UCSD-AML1 (cell line): ENCODE measurements at regions not wholly inside any gene's neighbourhood (a gene's known extent, or its start where the extent isn't known, plus 50 kb on each side); places are given as distances from the start of the nearest gene placed in this dataset.
"Not testable (repeated sequence)": the region's sequence is repeated elsewhere in the genome, so short reads cannot be mapped to it uniquely, and the experiment has no call there.

Source experiments
- DNase-seq: peaks from one replicate; lab custom pipeline; 2025; ENCODE audit not compliant: unreplicated experiment; lab: John Stamatoyannopoulos, UW

DNA sequence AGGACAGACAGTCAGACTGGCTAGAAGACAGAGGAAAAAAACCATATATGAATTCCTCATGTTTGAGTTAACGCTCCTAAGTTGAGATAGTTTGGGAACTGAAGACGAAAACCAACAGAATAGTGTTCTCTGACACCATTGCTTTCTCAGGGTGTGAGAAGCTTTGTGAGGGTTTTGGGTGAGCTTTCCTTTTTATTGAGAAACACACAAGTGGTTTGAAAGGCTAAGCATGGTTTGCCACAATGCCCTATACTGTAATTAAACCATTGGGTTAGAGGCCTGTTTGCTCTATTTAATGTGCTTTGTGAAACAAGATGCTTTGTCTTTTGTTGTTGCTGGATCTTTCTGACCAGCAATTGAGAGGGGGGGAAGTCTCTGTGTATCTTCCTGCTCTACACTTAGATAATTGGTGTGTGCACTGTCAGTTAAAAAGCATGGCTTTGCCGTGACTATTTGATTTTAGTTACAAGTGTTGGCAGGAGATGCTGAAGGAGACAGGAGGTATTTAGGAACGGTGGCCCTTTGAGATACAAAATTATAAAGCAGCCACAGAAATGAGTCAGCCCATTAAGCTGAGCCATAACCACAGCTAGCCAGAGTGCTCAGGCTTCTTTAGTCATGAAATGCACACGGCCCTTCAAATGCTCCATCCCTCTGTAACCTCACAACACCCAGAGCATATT is 273.0 kb upstream of the PREP start:
- DNase-seq: no peak

DNA sequence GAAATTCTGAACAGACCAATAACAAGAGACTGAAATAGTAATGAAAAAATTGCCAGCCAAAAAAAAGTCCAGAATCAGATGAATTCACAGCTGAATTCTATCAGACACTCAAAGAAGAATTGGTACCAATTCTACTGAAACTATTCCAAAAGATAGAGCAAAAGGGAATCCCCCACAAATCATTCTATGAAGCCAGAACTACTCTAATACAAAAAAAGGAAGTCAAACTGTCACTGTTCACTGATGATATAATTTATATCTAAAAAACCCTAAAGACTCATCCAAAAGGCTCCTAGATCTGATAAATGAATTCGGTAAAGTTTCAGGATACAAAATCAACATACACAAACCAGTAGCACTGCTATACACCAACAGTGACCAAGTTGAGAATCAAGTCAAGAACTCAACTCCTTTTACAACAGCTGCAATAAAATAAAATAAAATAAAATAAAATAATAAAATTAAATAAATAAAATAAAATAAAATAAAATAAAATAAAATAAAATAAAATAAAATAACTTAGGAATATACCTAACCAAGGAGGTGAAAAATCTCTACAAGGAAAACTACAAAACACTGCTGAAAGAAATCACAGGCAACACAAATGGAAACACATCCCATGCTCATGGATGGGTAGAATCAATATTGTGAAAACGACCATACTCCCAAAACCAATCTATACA is 270.1 kb upstream of the PREP start:
- not testable (repeated sequence) for DNase-seq

DNA sequence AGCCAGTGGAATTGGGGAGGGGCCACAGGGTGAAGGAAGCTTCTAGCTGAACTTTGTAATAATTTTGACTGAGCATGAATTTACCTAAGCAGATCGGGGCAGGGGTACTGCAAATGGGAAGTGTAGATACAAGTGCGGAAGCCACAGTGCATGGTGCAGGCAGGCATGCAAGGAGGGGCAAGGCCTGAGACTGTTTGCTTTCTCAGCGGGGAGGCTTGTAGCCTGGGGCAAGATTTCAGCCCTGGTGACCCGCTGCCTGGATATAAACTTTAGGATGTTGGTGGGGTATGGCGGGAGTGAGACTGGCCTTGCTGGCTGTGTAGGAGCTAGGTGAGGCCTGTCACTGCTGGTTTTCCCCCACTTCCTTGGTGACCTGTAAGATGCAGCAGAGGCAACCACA is 266.4 kb upstream of the PREP start:
- no peak for DNase-seq

DNA sequence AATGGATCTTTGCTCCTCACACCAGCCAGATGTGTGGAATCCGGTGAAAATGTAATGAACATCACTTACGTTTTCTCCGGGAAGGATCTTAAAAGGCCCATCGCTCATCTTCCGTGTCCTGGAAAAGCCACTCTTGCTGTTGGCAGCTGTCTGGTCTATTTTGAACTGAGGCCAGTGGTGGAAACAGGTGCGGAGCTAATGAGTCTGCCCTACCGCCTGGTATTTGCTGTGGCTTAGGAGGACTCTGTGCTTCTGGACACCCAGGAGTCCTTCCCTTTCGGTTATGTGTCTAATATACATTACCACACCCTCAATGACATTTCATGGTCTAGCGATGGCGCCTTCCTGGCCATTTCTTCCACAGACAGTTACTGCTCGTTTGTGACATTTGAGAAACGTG is 264.2 kb upstream of the PREP start:
- no peak for DNase-seq

DNA sequence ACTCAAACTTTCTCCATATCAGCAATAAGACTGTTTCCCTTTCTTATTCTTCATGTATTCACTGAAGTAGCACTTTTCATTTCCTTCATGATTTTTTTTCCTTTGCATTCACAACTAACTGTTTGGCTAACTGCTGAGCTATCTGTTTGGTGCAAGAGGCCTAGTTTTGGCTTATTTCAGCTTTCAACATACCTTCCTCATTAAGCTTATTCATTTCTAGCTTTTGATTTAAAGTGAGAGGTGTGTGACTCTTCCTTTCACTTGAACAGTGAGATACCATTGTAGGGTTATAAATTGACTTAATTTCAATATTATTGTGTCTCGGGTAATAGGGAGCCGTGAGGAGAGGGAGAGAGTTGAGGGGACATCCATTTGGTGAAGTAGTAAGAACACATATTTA is 262.0 kb upstream of the PREP start:
- DNase-seq: no peak

DNA sequence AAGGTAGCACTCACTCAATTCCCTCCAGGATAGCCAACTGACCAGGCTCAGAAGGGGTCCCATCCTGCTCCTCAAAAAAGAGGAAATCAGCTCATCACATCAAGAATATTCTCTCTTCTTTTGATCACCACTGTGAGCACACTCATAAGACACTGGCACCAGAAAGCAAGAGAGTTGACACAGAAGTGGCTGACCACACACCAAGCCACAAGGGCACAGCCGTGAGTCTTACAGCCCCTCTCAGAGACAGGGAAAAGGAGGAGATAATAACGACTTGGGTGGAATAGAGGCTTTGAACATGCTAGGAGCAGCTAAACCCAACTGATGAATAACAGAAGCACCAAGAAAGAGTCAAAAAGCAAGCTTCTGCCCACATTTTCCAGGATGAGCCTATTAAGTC is 249.1 kb upstream of the PREP start:
- DNase-seq: no peak

DNA sequence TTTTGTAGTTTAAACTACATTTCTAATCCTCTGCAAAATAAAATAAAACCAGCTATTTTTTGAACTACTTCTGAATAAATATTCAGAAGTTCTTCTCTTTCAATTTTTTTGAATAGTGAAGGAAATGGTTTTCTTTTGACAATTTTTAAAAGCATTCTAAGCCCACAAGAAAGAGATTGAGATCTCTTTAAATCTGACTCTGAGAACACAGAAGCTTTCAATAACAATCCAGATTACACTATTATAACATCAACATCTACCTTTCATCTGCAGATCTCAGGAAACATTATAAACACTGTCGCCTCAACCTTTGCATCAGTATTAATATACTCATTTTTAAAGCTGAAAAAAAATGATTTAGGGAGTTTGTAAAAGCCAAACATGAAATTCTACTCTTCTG is 247.5 kb upstream of the PREP start:
- DNase-seq: no peak

DNA sequence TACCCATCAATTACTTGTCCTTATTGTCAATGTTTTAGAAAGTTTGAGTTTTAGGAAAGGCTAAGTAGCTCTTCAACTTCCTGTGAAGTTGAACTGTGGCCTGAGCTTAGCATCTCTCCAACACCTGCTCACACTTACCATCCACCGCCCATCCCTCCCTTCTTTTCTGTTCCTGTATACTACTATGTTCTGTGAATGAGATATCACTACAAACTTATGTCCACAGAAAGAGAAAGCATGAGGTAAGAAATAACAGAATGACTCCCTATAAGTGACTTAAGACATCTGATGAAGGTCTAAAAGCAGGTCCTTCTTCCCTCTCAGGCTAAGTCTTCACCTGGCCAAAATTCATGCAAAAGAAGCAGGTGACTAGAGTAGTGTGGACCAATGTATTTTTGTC is 246.3 kb upstream of the PREP start:
- DNase-seq: no peak

DNA sequence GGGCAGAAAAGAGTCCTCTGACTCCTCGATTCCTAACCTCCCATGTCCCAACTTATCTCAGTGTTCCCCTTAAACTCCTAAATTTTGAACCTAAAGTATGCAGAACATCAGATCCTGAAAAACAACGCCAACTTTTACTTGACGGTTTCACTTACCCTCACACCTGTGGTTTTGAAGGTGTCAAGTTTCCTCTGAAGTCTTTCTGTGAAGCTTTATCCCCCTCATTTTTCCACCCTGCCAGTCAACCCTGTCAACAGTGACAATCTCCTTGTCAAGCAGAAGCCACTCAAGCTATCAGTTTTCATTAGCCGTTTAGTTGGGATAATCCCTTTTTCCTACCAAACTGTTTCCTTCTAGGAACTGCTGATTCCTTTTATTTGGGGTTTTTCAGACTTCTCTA is 245.4 kb upstream of the PREP start:
- DNase-seq: no peak

DNA sequence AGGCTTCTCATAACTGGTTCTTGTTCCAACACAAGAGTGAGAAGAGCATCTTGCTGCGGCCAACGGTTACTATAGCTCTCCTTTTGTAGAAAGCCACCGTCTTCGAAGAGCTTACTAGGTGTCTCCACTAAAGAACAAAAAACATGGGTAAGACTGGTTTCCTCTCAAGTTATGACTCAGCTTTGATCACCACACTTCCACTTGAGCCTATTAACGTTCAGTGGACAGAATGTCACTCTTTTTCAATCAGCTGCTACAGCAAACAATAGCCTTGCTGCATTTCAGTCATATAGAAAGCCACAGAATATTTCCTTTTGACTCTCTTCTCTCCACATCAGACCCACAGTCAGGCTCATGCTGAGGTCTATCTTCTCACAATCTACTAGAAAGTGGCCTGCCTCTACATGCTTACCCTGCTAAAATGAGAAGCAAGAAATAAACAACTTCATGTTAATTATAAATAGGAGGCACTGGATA is 243.5 kb upstream of the PREP start:
- no peak for DNase-seq

DNA sequence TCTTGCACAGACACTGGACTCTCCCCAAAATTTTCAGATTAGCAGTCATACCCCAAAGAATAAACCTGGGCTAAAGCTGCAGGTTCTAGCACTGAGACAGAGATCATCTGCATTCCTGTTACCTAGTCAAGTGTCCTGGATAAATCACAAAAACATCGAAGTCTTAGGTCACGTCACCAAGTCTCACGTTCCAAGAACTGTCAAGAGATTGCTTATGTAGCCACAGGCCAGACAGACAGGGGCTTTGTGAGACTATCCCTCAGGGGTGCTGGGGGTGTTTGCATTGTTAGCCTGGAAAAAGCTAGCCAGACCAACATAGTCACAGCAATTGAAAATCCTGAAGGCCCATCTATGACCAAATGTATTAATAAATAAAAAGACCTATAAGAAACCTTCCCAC is 243.1 kb upstream of the PREP start:
- no peak for DNase-seq

DNA sequence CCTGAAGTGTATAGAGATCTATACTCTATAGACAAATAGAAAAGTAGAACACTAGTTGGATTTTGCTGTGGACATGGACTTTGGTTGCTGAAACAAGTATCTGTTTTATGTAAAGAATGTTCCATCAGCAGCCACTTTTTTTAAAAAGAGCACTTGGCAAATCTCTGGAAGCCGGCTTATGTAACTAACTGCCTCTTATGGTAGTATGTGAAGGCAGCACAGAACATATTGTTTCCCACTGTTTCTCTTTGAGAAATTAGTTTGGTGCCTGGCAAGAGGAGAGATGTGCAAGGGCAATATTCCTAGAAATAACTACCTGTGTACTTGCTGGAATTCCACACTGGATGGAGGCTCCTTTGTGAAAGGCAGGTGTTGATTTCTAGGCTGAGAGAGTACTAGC is 242.3 kb upstream of the PREP start:
- no peak for DNase-seq

DNA sequence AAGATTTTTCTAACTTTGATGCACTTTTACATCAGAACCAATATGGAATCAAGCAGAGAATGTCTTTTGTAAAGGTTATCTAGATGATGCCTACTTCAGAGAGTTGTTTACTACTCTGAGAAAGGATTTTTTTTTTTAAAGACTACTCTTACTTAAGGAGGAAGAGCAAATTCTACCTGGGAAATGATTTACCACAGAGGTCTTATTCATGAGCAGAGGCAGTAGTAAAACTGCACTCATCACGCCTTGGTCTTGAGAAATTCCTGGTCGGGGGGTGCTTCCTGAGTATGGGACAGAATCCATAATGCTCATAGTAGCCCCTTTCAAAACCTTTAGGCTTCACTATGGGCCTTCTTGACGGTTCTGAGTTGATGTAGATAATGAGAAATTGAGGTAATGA is 241.8 kb upstream of the PREP start:
- DNase-seq: no peak

DNA sequence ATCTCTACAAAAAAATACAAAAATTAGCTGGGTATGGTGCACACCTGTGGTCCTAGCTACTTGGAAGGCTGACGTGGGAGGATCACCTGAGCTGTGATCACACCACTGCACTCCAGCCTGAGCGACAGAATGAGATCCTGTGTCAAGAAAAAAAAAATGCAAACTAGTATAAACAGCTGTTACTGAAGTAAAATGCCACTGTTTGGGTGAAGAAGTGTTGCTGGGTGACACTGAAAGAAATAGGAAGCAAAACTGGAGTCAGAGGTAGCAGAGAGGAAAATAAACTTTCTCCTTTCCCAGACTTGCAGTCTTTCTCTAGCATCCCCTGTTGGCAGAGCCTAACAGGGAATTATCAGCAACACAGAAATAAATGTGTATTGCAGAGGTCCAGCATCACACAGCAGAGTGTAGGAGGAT is 241.2 kb upstream of the PREP start:
- DNase-seq: no peak

DNA sequence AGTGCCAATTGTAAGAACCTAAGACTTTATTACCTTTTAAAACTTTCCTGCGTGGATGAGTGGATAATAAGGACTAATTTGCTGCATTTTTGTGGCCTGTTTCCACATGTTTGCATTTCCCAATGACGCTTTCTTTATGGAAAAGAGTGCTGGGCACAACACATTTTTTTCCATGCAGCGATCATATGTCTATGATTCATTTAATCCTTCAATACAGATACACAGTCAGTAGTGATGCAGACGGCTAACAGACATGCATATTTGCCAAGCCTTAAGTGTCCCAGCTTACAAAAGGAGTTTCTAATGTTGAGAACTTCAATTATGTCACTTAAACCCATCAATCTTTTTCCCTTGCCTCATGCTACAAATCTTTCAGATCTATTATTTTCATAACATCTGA is 239.8 kb upstream of the PREP start:
- DNase-seq: no peak

DNA sequence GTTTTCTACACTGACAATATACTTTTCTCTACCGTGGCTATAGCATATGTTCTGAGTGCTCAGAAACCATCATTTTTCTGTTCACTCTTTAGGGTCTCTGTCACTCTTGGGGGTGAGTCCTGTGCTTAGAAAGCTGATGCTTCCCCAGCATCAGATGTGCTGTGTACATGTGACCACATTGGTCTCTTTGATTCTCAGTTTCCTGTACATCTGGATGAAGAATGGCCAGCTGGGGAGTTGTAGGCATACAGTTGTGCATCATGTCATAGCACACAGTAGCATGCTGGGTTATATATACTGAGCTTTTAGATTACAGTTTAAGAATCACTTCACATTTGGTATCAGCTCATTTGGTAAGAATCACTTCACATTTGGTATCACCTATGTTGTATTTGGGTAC is 238.6 kb upstream of the PREP start:
- DNase-seq: no peak

DNA sequence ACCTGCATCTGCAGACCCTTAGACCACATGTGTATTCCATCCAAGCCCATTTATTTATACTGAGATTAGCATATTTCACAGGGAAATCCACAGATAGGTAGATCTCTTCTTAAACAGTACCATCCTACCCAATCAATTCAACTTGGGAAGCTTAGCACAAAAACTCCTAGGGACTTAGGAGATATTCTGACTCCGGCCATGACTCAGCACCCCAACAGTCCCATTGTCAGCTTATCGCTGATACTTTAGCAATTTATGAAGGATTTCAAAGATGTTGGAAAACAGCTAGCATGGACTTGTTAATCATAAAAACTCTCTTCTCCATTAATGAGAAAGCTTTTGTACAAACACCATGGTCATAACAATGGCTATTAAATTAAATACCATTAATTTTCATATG is 236.2 kb upstream of the PREP start:
- no peak for DNase-seq

DNA sequence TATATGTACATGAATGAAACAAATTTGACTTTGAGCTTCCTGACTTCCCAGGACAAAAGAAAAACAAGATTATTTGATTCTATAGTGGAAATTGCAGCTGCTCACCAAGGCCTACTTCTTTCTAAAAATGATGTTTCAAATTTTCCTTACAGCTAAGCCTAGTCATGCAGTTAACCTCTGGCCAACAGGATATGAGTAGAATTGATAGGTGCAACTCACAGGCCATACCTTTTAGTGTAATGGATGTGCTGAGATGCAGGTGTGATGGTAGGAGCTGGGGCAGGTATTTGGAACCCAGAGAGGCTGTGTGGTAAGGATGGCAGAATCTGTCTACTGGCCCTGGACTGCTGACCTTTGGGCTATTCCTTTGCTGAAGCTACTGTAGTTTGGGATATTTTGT is 230.9 kb upstream of the PREP start:
- no peak for DNase-seq

DNA sequence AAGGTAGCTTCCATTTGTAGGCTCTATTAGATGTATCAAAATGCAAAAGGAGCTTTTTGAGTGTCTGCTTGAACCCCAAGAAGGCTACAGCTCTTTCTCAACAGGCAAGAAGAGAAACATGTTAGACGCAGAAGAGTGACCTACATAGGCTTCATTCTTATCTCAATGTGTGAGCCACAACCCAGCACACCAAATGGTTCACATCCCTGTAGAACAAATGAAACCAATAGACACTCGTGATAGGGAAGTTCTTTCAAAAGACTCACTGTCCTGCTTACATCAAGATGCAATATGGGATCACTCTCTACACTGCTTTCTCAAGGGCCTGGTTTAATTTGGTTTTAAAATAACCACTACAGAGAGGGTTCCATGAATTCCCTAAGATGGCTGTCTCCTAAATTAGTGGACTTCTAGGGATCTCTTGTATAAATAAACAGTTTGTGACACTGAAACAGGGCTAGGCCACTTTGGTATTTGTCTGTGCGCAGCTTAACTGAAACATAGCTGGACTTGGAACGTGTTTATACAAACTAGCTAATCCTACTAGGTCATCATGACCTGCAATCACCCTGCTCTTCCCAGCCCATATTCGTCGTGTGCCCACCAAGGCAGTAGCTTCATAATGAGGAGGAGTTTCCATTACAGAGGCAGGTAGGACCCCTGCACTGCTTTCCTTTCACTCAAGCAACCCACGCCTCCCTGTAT is 225.4 kb upstream of the PREP start:
- no peak for DNase-seq

DNA sequence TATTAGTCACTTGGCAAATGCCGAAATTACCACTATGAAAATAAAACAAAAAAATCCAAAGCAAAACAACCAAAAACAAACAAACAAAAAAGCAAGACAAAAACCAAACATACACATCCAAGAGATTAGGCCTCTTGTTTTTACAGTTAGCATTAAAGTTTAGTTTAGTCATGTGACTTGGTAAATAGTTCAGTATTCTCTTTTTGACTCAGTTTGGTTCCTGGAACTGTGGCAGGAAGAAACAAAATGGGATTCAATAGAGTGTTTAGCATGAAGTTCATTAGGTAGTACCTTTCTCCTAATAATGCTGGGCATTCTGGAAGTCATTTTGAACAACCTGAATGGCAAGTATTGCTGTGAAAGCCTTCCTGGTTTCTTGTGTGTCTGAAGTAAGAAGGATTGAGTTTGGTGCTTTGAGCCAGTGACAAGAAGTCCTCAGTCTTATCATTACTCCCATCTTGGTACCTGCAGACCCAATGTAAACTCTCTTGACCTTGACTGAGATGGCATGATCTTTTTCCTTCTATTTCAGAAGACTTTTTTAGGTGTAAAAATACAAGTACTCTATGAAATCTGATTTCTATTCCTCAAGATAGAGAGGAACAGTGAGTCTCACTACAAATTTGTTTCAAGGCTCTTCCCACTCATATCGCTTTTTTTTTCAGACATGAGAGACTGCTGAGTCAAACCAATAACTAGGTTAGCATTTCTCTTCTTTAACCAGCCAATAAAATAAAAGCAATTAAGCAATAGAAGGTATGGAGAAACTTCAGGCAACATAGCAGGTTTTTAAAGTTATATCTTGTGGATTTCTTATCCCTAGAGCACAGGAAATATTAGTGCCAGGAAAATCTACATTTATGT is 223.6 kb upstream of the PREP start:
- no peak for DNase-seq

DNA sequence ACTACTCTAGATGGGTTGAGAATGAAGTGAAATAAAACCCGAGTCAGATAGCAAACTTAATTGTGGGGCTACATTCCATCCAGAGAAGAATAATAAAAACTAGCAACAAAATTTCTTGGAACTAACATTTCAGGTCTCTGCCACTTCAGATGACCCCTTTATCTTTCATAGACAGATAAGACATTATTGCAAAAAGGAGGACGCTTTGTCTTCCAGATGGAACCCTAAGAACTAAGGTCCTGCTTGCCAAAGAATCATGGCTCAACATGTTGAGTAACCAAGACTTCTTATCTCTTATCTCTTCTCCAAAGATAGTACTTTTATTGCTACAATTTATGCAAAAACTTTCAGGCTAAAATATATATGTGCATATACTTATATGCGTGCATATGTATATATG is 221.1 kb upstream of the PREP start:
- DNase-seq: no peak
